Kidney (tissue), 13 donors: ENCODE measurements at regions not wholly inside any gene's neighbourhood (a gene's known extent, or its start where the extent isn't known, plus 50 kb on each side); places are given as distances from the start of the nearest gene placed in this dataset.

ENCODE experiments used
- DNase-seq, 5 donors: peaks; one replicate each; pipeline ENCODE4 v3.0.0-alpha.2; 2013 to 2020
- FAIRE-seq: peaks from 2 replicates; lab custom pipeline; 2012; peaks lifted over from hg19 to GRCh38; lab: Jason Lieb, UNC
- H3K27ac ChIP-seq, 2 donors: one replicate each; pipeline ENCODE4 v1.7.0; 2013; ENCODE audit warnings: low read depth in 2 of 2, low read length in 2 of 2, inconsistent platforms in 1 of 2
- H3K27me3 ChIP-seq: one replicate; pipeline ENCODE4 v1.7.1; 2013; ENCODE audit warnings: low read length, inconsistent platforms; ENCODE audit not compliant: control insufficient read depth, insufficient read depth
- H3K36me3 ChIP-seq, 3 donors: one replicate each; pipeline versions ENCODE4 v1.7.0 to v1.7.1; 2013; ENCODE audit warnings: low read length in 3 of 3, control low read depth in 1 of 3, inconsistent platforms in 1 of 3; ENCODE audit not compliant: insufficient read depth in 3 of 3, control insufficient read depth in 2 of 3
- H3K4me1 ChIP-seq, 3 donors: one replicate each; pipeline versions ENCODE4 v1.7.0 to v1.7.1; 2013; ENCODE audit warnings: low read length in 3 of 3, inconsistent platforms in 1 of 3, low read depth in 1 of 3; ENCODE audit not compliant: control insufficient read depth in 2 of 3, insufficient read depth in 2 of 3
- H3K4me3 ChIP-seq, 3 donors: one replicate each; pipeline versions ENCODE4 v1.7.0 to v1.8.1; 2013; ENCODE audit warnings: low read length in 3 of 3, control low read depth in 1 of 3, inconsistent platforms in 1 of 3
- H3K9ac ChIP-seq, 3 donors: one replicate each; pipeline versions ENCODE4 v1.7.0 to v1.7.1; 2013; ENCODE audit warnings: low read length in 3 of 3, control low read depth in 1 of 3, inconsistent platforms in 1 of 3
- H3K9me3 ChIP-seq, 3 donors: one replicate each; pipeline versions ENCODE4 v1.7.0 to v1.7.1; 2013; ENCODE audit warnings: low read length in 3 of 3, control low read depth in 1 of 3, inconsistent platforms in 1 of 3; ENCODE audit not compliant: control insufficient read depth in 2 of 3, insufficient read depth in 1 of 3
- intact Hi-C: fragments of 100-400 bp; cut with DNase I; formaldehyde crosslinking; loops from one replicate; pipeline ENCODE4 v1.11.1; 2022
- TF ChIP-seq, protein P1 (sequence below): IDR thresholded peaks from 3 replicates; pipeline ENCODE4 v1.5.1; 2012; ENCODE audit warnings: mild to moderate bottlenecking, moderate library complexity, borderline replicate concordance; ENCODE audit not compliant: insufficient read depth; ENCODE audit errors: extremely low read depth
- donor health status: control.
- donor health status: control.
- donor health status: control.
- donor health status: control.
- donor health status: control.
- donor health status: DM: yes; HTN: yes; CAD: no.
- donor health status: Normal renal cell carcinoma (clear cell type).

GRCh38 chr7:153581419-153581818 is 470.8 kb upstream of the DPP6 start:
- DNase-seq = no peak
- no peak overlapping the region for H3K27ac ChIP-seq
- no peak overlapping the region for H3K9ac ChIP-seq
- no peak for FAIRE-seq
- H3K9me3 ChIP-seq = peaks cover 0 to 16% (median 0%) of the 10 kb centered on the region in 3 donors
- no peak overlapping the region for H3K4me3 ChIP-seq
- TF ChIP-seq, protein P1, sequence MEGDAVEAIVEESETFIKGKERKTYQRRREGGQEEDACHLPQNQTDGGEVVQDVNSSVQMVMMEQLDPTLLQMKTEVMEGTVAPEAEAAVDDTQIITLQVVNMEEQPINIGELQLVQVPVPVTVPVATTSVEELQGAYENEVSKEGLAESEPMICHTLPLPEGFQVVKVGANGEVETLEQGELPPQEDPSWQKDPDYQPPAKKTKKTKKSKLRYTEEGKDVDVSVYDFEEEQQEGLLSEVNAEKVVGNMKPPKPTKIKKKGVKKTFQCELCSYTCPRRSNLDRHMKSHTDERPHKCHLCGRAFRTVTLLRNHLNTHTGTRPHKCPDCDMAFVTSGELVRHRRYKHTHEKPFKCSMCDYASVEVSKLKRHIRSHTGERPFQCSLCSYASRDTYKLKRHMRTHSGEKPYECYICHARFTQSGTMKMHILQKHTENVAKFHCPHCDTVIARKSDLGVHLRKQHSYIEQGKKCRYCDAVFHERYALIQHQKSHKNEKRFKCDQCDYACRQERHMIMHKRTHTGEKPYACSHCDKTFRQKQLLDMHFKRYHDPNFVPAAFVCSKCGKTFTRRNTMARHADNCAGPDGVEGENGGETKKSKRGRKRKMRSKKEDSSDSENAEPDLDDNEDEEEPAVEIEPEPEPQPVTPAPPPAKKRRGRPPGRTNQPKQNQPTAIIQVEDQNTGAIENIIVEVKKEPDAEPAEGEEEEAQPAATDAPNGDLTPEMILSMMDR = no peak
- intact Hi-C loops = no loop called here
- no peaks in the 10 kb centered on the region for H3K27me3 ChIP-seq
- no peaks in the 10 kb centered on the region for H3K4me1 ChIP-seq
- no peaks in the 10 kb centered on the region for H3K36me3 ChIP-seq

- Histone ChIP-seq H3K4me1 (no peaks in the 10 kb centered on the region), H3K9me3 (peaks cover 0 to 1% (median 0%) of the 10 kb centered on the region in 3 donors), H3K36me3 (no peaks in the 10 kb centered on the region), H3K27me3 (no peaks in the 10 kb centered on the region), H3K9ac (no peak overlapping the region), H3K27ac (no peak overlapping the region), H3K4me3 (no peak overlapping the region)
- TF ChIP-seq, protein P1 = no peak
- intact Hi-C loops = no loop called here
- FAIRE-seq (no peak), DNase-seq (peak in 1 of 5 donors; percentile 11)
These were observed 468.1 kb upstream of the DPP6 start for GRCh38 chr7:153584132-153584531.

- no peak for FAIRE-seq
- intact Hi-C loops = no loop called here
- TF ChIP-seq, protein P1 = no peak
- Histone ChIP-seq H3K36me3 (no peaks in the 10 kb centered on the region), H3K4me3 (no peak overlapping the region), H3K9me3 (no peaks in the 10 kb centered on the region), H3K27ac (no peak overlapping the region), H3K27me3 (no peaks in the 10 kb centered on the region), H3K4me1 (no peaks in the 10 kb centered on the region), H3K9ac (no peak overlapping the region)
- no peak for DNase-seq
These were observed 463.6 kb upstream of the DPP6 start for GRCh38 chr7:153588586-153588985.

GRCh38 chr7:153590136-153590535 is 462.1 kb upstream of the DPP6 start:
- DNase-seq (no peak), FAIRE-seq (no peak)
- Histone ChIP-seq H3K9me3 (no peaks in the 10 kb centered on the region), H3K4me1 (no peaks in the 10 kb centered on the region), H3K27ac (no peak overlapping the region), H3K9ac (no peak overlapping the region), H3K4me3 (no peak overlapping the region), H3K36me3 (no peaks in the 10 kb centered on the region), H3K27me3 (no peaks in the 10 kb centered on the region)
- TF ChIP-seq, protein P1 = no peak
- intact Hi-C loops = no loop called here
